ENCODE measurements at regions not wholly inside any gene's neighbourhood (a gene's known extent, or its start where the extent isn't known, plus 50 kb on each side); places are given as distances from the start of the nearest gene placed in this dataset.
A peak's percentile ranks its signal among the peaks of the same experiment; 100 is the strongest.

DNA sequence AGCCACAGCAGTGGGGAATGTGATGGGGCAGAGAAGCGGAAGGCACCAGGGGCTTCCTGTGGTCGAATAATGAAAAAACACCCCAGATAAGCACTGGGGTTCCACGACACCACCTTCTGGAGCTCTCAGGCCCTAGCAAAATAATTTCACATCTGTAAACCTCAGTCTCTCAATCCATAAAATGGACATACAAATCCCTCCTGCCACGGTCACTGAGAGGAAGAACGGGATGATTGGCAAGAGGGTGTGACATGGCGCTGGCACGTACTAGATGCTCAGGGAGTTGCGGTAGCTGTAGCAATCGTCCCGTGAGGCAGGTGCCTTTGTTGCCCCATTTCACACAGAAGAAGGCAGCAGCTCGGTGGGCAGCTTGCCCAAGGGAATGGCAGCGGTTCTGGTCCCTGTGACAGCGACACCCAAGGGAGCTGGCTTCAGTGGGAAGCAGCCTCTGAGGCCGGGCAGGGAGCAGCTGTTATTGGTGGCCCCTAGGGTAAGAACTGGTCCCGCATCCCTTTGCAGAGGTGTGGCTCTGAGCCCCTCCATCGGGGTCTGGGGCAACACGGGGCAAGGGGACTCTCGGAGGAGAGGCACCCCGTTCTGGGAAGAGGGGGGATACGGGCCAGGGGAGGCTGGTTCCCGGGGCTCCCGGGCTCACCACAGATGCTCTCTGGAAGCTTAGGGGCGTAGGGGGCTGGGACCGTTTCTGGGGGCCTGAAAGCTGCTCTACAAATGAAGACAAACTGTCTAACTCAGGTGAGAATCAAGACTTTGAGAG lies 114.0 kb upstream of the ALDH1A3 start:
- Histone ChIP-seq H3K27me3 (peaks cover 0 to 10% (median 0%) of the 10 kb centered on the region in 9 donors), H3K4me1 (no peaks in the 10 kb centered on the region), H3K27ac (no peak overlapping the region), H3K4me3 (no peak overlapping the region), H3K36me3 (no peaks in the 10 kb centered on the region), H3K9me3 (no peaks in the 10 kb centered on the region)
- no peak for ATAC-seq
- TF ChIP-seq, protein P1, sequence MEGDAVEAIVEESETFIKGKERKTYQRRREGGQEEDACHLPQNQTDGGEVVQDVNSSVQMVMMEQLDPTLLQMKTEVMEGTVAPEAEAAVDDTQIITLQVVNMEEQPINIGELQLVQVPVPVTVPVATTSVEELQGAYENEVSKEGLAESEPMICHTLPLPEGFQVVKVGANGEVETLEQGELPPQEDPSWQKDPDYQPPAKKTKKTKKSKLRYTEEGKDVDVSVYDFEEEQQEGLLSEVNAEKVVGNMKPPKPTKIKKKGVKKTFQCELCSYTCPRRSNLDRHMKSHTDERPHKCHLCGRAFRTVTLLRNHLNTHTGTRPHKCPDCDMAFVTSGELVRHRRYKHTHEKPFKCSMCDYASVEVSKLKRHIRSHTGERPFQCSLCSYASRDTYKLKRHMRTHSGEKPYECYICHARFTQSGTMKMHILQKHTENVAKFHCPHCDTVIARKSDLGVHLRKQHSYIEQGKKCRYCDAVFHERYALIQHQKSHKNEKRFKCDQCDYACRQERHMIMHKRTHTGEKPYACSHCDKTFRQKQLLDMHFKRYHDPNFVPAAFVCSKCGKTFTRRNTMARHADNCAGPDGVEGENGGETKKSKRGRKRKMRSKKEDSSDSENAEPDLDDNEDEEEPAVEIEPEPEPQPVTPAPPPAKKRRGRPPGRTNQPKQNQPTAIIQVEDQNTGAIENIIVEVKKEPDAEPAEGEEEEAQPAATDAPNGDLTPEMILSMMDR (IDR thresholded peaks at IDR 0.05): no peak
- no peak for TF ChIP-seq POLR2A (IDR thresholded peaks at IDR 0.05)
- peak in 1 of 5 donors; percentile 37 for DNase-seq
- 80 to 82% (median 80%) methylated on average over 21 to 24 of the region's 24 CpGs for WGBS, 4 donors
- intact Hi-C loops (cut with DNase I): no loop called here

DNA sequence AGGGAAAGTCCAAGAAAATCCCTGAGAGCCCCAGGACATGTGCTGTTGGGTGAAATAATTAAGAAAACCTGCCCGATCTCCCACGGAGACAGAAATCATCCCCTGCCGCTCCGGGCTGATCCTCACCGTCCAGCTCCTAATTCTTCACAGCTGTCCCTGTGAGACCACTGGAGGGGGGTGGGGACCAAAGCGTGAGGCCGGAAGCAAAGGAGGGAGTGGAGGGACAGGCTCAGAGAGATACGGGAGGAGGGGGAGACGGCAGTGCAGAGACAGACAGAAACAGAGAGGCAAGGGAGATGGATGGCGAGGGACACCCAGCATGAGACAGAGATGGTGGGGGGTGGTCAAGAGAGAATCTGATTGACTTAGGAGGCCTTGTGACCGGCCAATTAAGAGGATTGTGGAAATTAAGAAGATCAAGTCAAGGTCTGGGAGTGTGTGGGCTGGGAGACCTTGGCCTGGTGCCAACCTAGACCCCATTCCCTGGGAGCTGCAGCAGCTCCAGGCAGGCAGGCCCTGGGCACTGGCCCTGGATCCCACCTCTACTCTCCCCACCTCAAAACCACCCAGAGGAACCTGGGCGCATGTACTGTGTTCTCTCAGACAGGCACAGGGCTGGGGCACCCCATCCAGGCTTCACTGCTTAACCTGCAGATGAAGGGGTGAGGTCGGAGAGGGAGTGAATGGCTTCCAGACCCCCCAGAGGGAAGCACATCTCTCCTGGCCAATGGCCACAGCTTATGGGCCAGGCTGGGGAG lies 113.2 kb upstream of the ALDH1A3 start:
- peaks cover 0 to 9% (median 0%) of the 10 kb centered on the region in 9 donors for H3K27me3 ChIP-seq
- intact Hi-C loops (cut with DNase I): no loop called here

DNA sequence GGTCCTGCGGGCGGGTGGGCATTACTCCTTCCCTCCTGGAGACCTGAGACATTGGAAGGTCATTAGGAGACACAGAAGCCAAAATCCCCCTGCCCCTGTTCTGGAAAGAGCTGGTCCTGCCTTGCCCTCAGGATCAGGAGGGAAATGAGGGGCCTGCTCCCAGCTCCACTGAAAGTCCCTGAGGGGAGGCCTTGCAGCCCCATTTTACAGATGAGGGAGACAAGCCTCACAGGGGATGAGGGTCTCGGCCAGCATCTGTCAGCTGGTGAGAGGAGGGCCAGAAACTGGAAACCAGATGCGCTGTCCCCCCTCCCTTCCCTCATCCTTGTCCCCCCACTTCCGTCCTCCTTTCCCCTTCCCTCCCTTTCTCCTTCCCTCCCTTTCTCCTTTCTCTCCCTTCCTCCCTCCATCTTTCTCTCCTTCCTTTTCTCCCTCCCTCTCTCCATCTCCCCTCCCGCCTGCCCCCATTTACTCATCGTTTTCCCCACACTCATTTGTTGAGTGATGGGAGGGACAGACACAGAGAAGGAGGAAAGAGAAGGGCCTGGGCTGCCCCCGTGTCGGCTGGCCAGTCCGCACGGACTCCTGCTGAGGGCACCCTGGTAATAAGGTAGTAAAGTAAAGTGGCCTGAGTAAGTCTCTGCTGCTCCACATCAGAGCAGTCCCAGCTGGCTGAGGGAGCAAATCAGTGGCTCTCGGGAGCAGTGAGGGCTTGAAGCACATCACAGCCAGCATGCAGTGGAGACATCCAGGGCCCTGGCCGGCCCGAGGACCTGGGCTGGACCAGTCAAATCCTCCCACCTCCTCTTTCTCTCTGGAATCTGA lies 112.4 kb upstream of the ALDH1A3 start:
- no peak overlapping the region for H3K27ac ChIP-seq
- TF ChIP-seq POLR2A (IDR thresholded peaks at IDR 0.05): no peak
- TF ChIP-seq, protein P1 (IDR thresholded peaks at IDR 0.05): no peak
- peaks cover 0 to 9% (median 0%) of the 10 kb centered on the region in 9 donors for H3K27me3 ChIP-seq
- H3K4me1 ChIP-seq: no peaks in the 10 kb centered on the region
- WGBS, 4 donors: 85 to 92% (median 92%) methylated on average over 12 to 14 of the region's 14 CpGs
- H3K4me3 ChIP-seq: no peak overlapping the region
- H3K36me3 ChIP-seq: no peaks in the 10 kb centered on the region
- no peaks in the 10 kb centered on the region for H3K9me3 ChIP-seq
- intact Hi-C loops (cut with DNase I): no loop called here
- ATAC-seq (no peak), DNase-seq (peak in 1 of 5 donors; percentile 18)

More for the DNA sequence above, 113.2 kb upstream of the ALDH1A3 start:
- Histone ChIP-seq H3K4me1 (no peaks in the 10 kb centered on the region), H3K27ac (no peak overlapping the region), H3K36me3 (no peaks in the 10 kb centered on the region), H3K4me3 (no peak overlapping the region), H3K9me3 (no peaks in the 10 kb centered on the region)
- no peak for TF ChIP-seq POLR2A (IDR thresholded peaks at IDR 0.05)
- TF ChIP-seq, protein P1 (IDR thresholded peaks at IDR 0.05): no peak
- DNase-seq (no peak), ATAC-seq (no peak)
- 41 to 53% (median 45%) methylated on average over 13 of the region's 13 CpGs for WGBS, 4 donors
